ENCODE measurements at regions not wholly inside any gene's neighbourhood (a gene's known extent, or its start where the extent isn't known, plus 50 kb on each side); places are given as distances from the start of the nearest gene placed in this dataset.

DNA sequence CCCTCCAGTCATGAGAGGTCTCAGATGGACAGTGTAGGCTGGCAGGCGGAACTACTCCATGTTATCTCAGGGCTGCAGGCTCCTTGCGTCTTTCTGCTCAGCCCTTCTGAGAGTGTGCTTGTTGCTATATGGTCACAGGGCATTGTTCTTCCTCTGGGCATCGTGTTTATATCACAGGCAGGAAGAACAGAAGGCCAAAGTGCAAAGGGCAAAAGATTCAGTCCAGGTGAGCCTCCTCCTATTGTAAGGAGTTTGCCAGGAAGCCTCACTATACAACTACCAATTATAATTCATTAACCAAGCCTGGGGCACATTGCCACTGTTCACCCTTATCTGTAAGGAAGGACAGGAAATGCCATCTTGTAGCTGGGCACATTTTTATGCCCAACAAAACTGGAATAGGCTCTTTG is 195.5 kb upstream of the KITLG start:
- Histone ChIP-seq H3K4me3 (no peak overlapping the region), H3K9me3 (peaks cover 0 to 3% (median 0%) of the 10 kb centered on the region in 12 donors), H3K36me3 (no peaks in the 10 kb centered on the region), H3K4me1 (no peaks in the 10 kb centered on the region), H3K27me3 (no peaks in the 10 kb centered on the region), H3K27ac (no peak overlapping the region)
- WGBS, 4 donors = 70 to 75% (median 72%) methylated on average over 3 of the region's 3 CpGs
- TF ChIP-seq POLR2A (IDR thresholded peaks at IDR 0.05) (no peak), CTCF (IDR thresholded peaks at IDR 0.05) (no peak)
- no peak for DNase-seq
- intact Hi-C loops (cut with DNase I) = loop anchor here in 1 of 10 donors (5.0 kb wide), 1 partner anchor 303 kb away; no protein-coding TSS in a partner anchor
- ATAC-seq = no peak

DNA sequence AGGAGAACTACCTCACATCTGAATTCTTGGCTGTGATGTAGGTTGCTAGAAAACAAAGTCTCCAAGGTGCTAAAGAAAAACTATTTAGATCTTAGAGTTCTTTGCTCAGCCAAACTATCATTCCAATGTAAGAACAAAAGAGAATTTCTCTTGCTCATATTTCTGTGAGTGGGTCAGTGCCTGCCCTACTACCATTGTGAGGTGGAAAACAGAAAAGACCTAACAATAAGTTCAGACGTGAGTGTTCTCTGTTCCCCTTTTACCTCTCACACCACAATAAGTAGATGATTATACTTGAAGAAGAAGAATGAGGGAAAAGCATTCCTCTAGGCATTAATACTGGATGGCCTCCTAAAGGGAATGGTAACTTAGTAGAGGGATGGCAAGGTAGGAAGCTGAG is 187.4 kb upstream of the KITLG start:
- DNase-seq = no peak
- Histone ChIP-seq H3K4me1 (no peaks in the 10 kb centered on the region), H3K27ac (no peak overlapping the region), H3K9me3 (peaks cover 0 to 3% (median 0%) of the 10 kb centered on the region in 12 donors), H3K27me3 (no peaks in the 10 kb centered on the region), H3K36me3 (no peaks in the 10 kb centered on the region), H3K4me3 (no peak overlapping the region)
- 78 to 92% (median 81%) methylated on average over 1 of the region's 1 CpG for WGBS, 4 donors
- intact Hi-C loops (cut with DNase I) = no loop called here
- no peak for ATAC-seq
- TF ChIP-seq POLR2A (IDR thresholded peaks at IDR 0.05) (no peak), CTCF (IDR thresholded peaks at IDR 0.05) (no peak)

- ATAC-seq (no peak), DNase-seq (no peak)
- 77 to 84% (median 79%) methylated on average over 3 of the region's 3 CpGs for WGBS, 4 donors
- H3K27ac ChIP-seq = no peak overlapping the region
- no peaks in the 10 kb centered on the region for H3K9me3 ChIP-seq
- intact Hi-C loops (cut with DNase I) = no loop called here
- no peak for TF ChIP-seq CTCF (IDR thresholded peaks at IDR 0.05)
- TF ChIP-seq POLR2A (IDR thresholded peaks at IDR 0.05) = no peak
- H3K4me1 ChIP-seq = no peaks in the 10 kb centered on the region
- no peak overlapping the region for H3K4me3 ChIP-seq
- no peaks in the 10 kb centered on the region for H3K36me3 ChIP-seq
- no peaks in the 10 kb centered on the region for H3K27me3 ChIP-seq
Observed at GRCh38 chr12:88764781-88765480, 184.7 kb upstream of the KITLG start.

- H3K27me3 ChIP-seq = no peaks in the 10 kb centered on the region
- 79 to 85% (median 82%) methylated on average over 1 of the region's 1 CpG for WGBS, 4 donors
- intact Hi-C loops (cut with DNase I) = no loop called here
- H3K36me3 ChIP-seq = no peaks in the 10 kb centered on the region
- no peak for DNase-seq
- no peaks in the 10 kb centered on the region for H3K4me1 ChIP-seq
- no peaks in the 10 kb centered on the region for H3K9me3 ChIP-seq
- no peak for TF ChIP-seq POLR2A (IDR thresholded peaks at IDR 0.05)
- no peak for TF ChIP-seq CTCF (IDR thresholded peaks at IDR 0.05)
- H3K4me3 ChIP-seq = no peak overlapping the region
- no peak overlapping the region for H3K27ac ChIP-seq
- no peak for ATAC-seq
Observed at GRCh38 chr12:88763536-88764100, 183.3 kb upstream of the KITLG start.

Data from heart left ventricle (tissue), 16 donors.